ENCODE measurements at regions not wholly inside any gene's neighbourhood (a gene's known extent, or its start where the extent isn't known, plus 50 kb on each side); places are given as distances from the start of the nearest gene placed in this dataset.

- TF ChIP-seq CTCF (IDR thresholded peaks at IDR 0.05; ENCODE audit: low read depth, low read length) (no peak), POLR2A (IDR thresholded peaks at IDR 0.05; ENCODE audit: extremely low read depth, insufficient read length) (no peak), MYC (IDR thresholded peaks at IDR 0.05; ENCODE audit: low read depth, low read length) (no peak)
Measured at GRCh38 chr6:88480816-88481215, 314.7 kb upstream of the CNR1 start.
